ENCODE measurements at regions not wholly inside any gene's neighbourhood (a gene's known extent, or its start where the extent isn't known, plus 50 kb on each side); places are given as distances from the start of the nearest gene placed in this dataset.

- TF ChIP-seq CTCF (conservative IDR thresholded peaks at IDR 0.05 in 1 of 2, IDR thresholded peaks at IDR 0.05 in 1 of 2; ENCODE audit: extremely low read depth in 1 of 2, insufficient read depth in 1 of 2, low read depth in 1 of 2, low read length in 2 of 2) (no peak), EZH2 (IDR thresholded peaks at IDR 0.05; ENCODE audit: borderline replicate concordance, low read length) (no peak)
Measured at GRCh38 chr12:64931321-64931720, 106.9 kb downstream of the TBC1D30 start.
